ENCODE measurements at regions not wholly inside any gene's neighbourhood (a gene's known extent, or its start where the extent isn't known, plus 50 kb on each side); places are given as distances from the start of the nearest gene placed in this dataset.

GRCh38 chr2:223366566-223366965, 235.6 kb downstream of the SCG2 start:
- ATAC-seq (ENCODE audit: low read depth) (no peak), DNase-seq (no peak)
- no peak overlapping the region for H3K23ac ChIP-seq (ENCODE audit: low read depth, low read length)
- no peak overlapping the region for H2AK5ac ChIP-seq (ENCODE audit: low read depth, low read length)
- no peak overlapping the region for H3K4ac ChIP-seq (ENCODE audit: low read depth, low read length)
- no peaks in the 10 kb centered on the region for H4K20me1 ChIP-seq (ENCODE audit: insufficient read depth, low read length)
- BruUV-seq (replicated peaks) = no TSS peak
- no peaks in the 10 kb centered on the region; the same call in 1 of the 2 replicates for H3K27me3 ChIP-seq (ENCODE audit: control insufficient read depth, insufficient read depth, low read length)
- no peak overlapping the region for H3K4me2 ChIP-seq (ENCODE audit: low read depth, low read length)
- H3K56ac ChIP-seq (ENCODE audit: extremely low read depth, insufficient read depth, low read length) = no peak overlapping the region
- intact Hi-C loops (cut with micrococcal nuclease) (no loop called here), dilution Hi-C loops (cut with HindIII; ENCODE audit: low sequenced_read_pairs, unreplicated experiment) (no loop called here), in situ Hi-C loops (cut with MboI; ENCODE audit: low sequenced_read_pairs) (no loop called here)
- no peak overlapping the region for H3K4me3 ChIP-seq (ENCODE audit: insufficient read depth, low read depth, low read length)
- H2BK5ac ChIP-seq (ENCODE audit: low read depth, low read length, poor library complexity, severe bottlenecking) = no peak overlapping the region
- no peak overlapping the region for H2BK15ac ChIP-seq (ENCODE audit: low read depth, low read length)
- H2BK120ac ChIP-seq (ENCODE audit: low read depth, low read length) = no peak overlapping the region
- no peak overlapping the region for H4K91ac ChIP-seq (ENCODE audit: insufficient read depth, low read depth, low read length)
- no peak overlapping the region for H3K9ac ChIP-seq (ENCODE audit: low read depth, low read length)
- no peaks in the 10 kb centered on the region for H3K9me3 ChIP-seq (ENCODE audit: control insufficient read depth, insufficient read depth, low read length)
- H2AK9ac ChIP-seq (replicated peaks; ENCODE audit: low read depth, low read length, poor library complexity) = no peak overlapping the region
- no peak overlapping the region for H2AFZ ChIP-seq (replicated peaks; ENCODE audit: low read length, poor library complexity)
- POLR2A ChIA-PET (ENCODE audit: unreplicated experiment) = no interaction called here
- H3K4me1 ChIP-seq (ENCODE audit: control insufficient read depth, insufficient read depth, low read length) = no peaks in the 10 kb centered on the region
- no peak overlapping the region for H3K14ac ChIP-seq (replicated peaks; ENCODE audit: low read depth, low read length)
- no peak overlapping the region for H4K5ac ChIP-seq (ENCODE audit: low read depth, low read length)
- H3K9me1 ChIP-seq (ENCODE audit: insufficient read depth, low read length) = no peaks in the 10 kb centered on the region
- H2BK20ac ChIP-seq (ENCODE audit: low read depth, low read length) = no peak overlapping the region
- no peak overlapping the region for H4K8ac ChIP-seq (ENCODE audit: low read depth in 2 of 2, low read length in 2 of 2)
- H3K36me3 ChIP-seq (ENCODE audit: control insufficient read depth, insufficient read depth, low read length) = no peaks in the 10 kb centered on the region
- CTCF ChIA-PET = no interaction called here
- H3K79me1 ChIP-seq (ENCODE audit: low read depth in 1 of 2, low read length in 2 of 2) = no peaks in the 10 kb centered on the region
- H3K27ac ChIP-seq (ENCODE audit: insufficient read depth, low read length) = no peak overlapping the region
- TF ChIP-seq MXI1 (IDR thresholded peaks at IDR 0.05; ENCODE audit: borderline replicate concordance, low read depth, low read length) (no peak), FOS (IDR thresholded peaks at IDR 0.05; ENCODE audit: low read depth, low read length) (no peak), RCOR1 (IDR thresholded peaks at IDR 0.05; ENCODE audit: insufficient replicate concordance, low read length) (no peak), RFX5 (IDR thresholded peaks at IDR 0.05; ENCODE audit: low read depth, low read length) (no peak), CTCF (conservative IDR thresholded peaks at IDR 0.05; ENCODE audit: low read depth, low read length) (no peak), BHLHE40 (IDR thresholded peaks at IDR 0.05; ENCODE audit: low read depth, low read length) (no peak), MAFK (IDR thresholded peaks at IDR 0.05; ENCODE audit: low read depth, low read length) (no peak), RAD21 (IDR thresholded peaks at IDR 0.05; ENCODE audit: low read length) (no peak), CEBPB (IDR thresholded peaks at IDR 0.05; ENCODE audit: low read depth, low read length) (no peak), USF2 (IDR thresholded peaks at IDR 0.05; ENCODE audit: low read depth, low read length) (no peak), MAZ (IDR thresholded peaks at IDR 0.05; ENCODE audit: borderline replicate concordance, low read depth, low read length) (no peak), NFE2L2 (IDR thresholded peaks at IDR 0.05; ENCODE audit: low read depth, low read length) (no peak), CHD1 (IDR thresholded peaks at IDR 0.05; ENCODE audit: low read depth, low read length) (no peak), SMC3 (IDR thresholded peaks at IDR 0.05; ENCODE audit: low read depth, low read length) (no peak), POLR2A (IDR thresholded peaks at IDR 0.05; ENCODE audit: low read depth, low read length) (no peak), ELK1 (IDR thresholded peaks at IDR 0.05; ENCODE audit: borderline replicate concordance, low read depth, low read length) (no peak)
- WGBS, 2 experiments (ENCODE audit: extremely low coverage in 2 of 2, insufficient read length in 1 of 2) = 0% methylated on average over 1 of the region's 5 CpGs; no CpG with 5 or more reads in 1 of the 2 experiments
- H3K18ac ChIP-seq (ENCODE audit: low read depth, low read length) = no peak overlapping the region

Data from IMR-90 (cell line).